Glutamatergic neuron (in vitro differentiated cells): ENCODE measurements at regions not wholly inside any gene's neighbourhood (a gene's known extent, or its start where the extent isn't known, plus 50 kb on each side); places are given as distances from the start of the nearest gene placed in this dataset.
"Not testable (repeated sequence)": the region's sequence is repeated elsewhere in the genome, so short reads cannot be mapped to it uniquely, and the experiment has no call there.

Source experiments
- DNase-seq: peaks from one replicate; pipeline ENCODE4 v3.0.0; 2022
- H3K27ac Mint-ChIP-seq: one replicate; pipeline ENCODE4 v1.8.0; 2020; ENCODE audit warnings: mild to moderate bottlenecking, mixed read lengths, inconsistent platforms; ENCODE audit not compliant: unreplicated experiment
- H3K27me3 Mint-ChIP-seq: one replicate; pipeline ENCODE4 v1.8.0; 2020; ENCODE audit warnings: mild to moderate bottlenecking, moderate library complexity, mixed read lengths, inconsistent platforms; ENCODE audit not compliant: unreplicated experiment
- H3K36me3 Mint-ChIP-seq: one replicate; pipeline ENCODE4 v1.8.0; 2020; ENCODE audit warnings: mild to moderate bottlenecking, mixed read lengths, inconsistent platforms; ENCODE audit not compliant: unreplicated experiment
- H3K4me1 Mint-ChIP-seq: one replicate; pipeline ENCODE4 v1.8.0; 2020; ENCODE audit warnings: mild to moderate bottlenecking, low read depth, mixed read lengths, inconsistent platforms; ENCODE audit not compliant: unreplicated experiment
- H3K4me3 Mint-ChIP-seq: one replicate; pipeline ENCODE4 v1.8.0; 2020; ENCODE audit warnings: mild to moderate bottlenecking, mixed read lengths, inconsistent platforms; ENCODE audit not compliant: unreplicated experiment
- H3K9me3 Mint-ChIP-seq: one replicate; pipeline ENCODE4 v1.8.0; 2020; ENCODE audit warnings: mild to moderate bottlenecking, moderate library complexity, mixed read lengths, inconsistent platforms; ENCODE audit not compliant: unreplicated experiment
- CTCF ChIP-seq: fragments of 200-600 bp; sonication (generic); IDR thresholded peaks from one replicate; pipeline ENCODE4 v1.5.0; 2021; ENCODE audit not compliant: partially characterized antibody, unreplicated experiment

- Mint-ChIP-seq H3K27ac (no peak overlapping the region), H3K27me3 (no peaks in the 10 kb centered on the region), H3K9me3 (no peaks in the 10 kb centered on the region), H3K4me3 (no peak overlapping the region), H3K4me1 (no peaks in the 10 kb centered on the region), H3K36me3 (no peaks in the 10 kb centered on the region)
- no peak for TF ChIP-seq CTCF
- no peak for DNase-seq
Measured at GRCh38 chr21:19468991-19469715, 1065.6 kb upstream of the TMPRSS15 start.

- Mint-ChIP-seq H3K36me3 (no peaks in the 10 kb centered on the region), H3K4me3 (no peak overlapping the region), H3K27ac (no peak overlapping the region), H3K4me1 (no peaks in the 10 kb centered on the region), H3K27me3 (no peaks in the 10 kb centered on the region), H3K9me3 (peaks cover 3% of the 10 kb centered on the region)
- DNase-seq = no peak
- TF ChIP-seq CTCF = no peak
Measured at GRCh38 chr21:19475525-19475924, 1071.9 kb upstream of the TMPRSS15 start.

- H3K27me3 Mint-ChIP-seq = no peaks in the 10 kb centered on the region
- TF ChIP-seq CTCF = no peak
- H3K4me3 Mint-ChIP-seq = no peak overlapping the region
- DNase-seq = no peak
- H3K27ac Mint-ChIP-seq = no peak overlapping the region
- no peaks in the 10 kb centered on the region for H3K36me3 Mint-ChIP-seq
- H3K4me1 Mint-ChIP-seq = no peaks in the 10 kb centered on the region
- peaks cover 2% of the 10 kb centered on the region for H3K9me3 Mint-ChIP-seq
Measured at GRCh38 chr21:19489930-19490329, 1086.3 kb upstream of the TMPRSS15 start.

- TF ChIP-seq CTCF = no peak
- Mint-ChIP-seq H3K27ac (no peak overlapping the region), H3K27me3 (no peaks in the 10 kb centered on the region), H3K36me3 (no peaks in the 10 kb centered on the region), H3K4me3 (no peak overlapping the region), H3K4me1 (no peaks in the 10 kb centered on the region), H3K9me3 (peaks cover 2% of the 10 kb centered on the region)
- DNase-seq = no peak
Measured at GRCh38 chr21:19490481-19490880, 1086.9 kb upstream of the TMPRSS15 start.

DNA sequence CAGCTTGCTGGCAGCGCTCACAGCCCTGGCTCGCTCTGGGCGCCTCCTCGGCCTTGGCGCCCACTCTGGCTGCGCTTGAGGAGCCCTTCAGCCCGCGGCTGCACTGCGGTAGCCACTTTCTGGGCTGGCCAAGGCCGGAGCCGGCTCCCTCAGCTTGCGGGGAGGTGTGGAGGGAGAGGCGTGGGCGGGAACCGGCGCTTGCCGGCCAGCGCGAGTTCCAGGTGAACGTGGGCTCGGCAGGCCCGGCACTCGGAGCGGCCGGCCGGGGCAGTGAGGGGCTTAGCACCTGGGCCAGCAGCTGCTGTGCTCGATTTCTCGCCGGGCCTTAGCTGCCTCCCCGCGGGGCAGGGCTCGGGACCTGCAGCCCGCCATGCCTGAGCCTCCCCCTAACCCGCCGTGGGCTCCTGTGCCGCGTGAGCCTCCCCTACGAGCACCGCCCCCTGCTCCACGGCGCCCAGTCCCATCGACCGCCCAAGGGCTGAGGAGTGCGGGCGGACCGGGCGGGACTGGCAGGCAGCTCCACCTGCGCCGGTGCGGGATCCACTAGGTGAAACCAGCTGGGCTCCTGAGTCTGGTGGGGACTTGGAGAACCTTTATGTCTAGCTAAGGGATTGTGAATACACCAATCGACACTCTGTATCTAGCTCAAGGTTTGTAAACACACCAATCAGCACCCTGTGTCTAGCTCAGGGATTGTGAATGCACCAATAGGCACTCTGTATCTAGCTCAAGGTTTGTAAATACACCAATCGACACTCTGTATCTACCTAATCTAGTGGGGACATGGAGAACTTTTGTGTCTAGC is 1090.1 kb upstream of the TMPRSS15 start:
- not testable (repeated sequence) for DNase-seq, H3K4me1 Mint-ChIP-seq, H3K36me3 Mint-ChIP-seq, H3K4me3 Mint-ChIP-seq, H3K27me3 Mint-ChIP-seq, H3K9me3 Mint-ChIP-seq, H3K27ac Mint-ChIP-seq
